ENCODE measurements at regions not wholly inside any gene's neighbourhood (a gene's known extent, or its start where the extent isn't known, plus 50 kb on each side); places are given as distances from the start of the nearest gene placed in this dataset.

- no peak for DNase-seq (ENCODE audit: insufficient read length, low spot score, missing footprints)
- Histone ChIP-seq H3K9me3 (ENCODE audit: low read depth, low read length) (no peaks in the 10 kb centered on the region), H4K20me1 (ENCODE audit: insufficient read depth, low read length) (no peaks in the 10 kb centered on the region), H3K4me2 (ENCODE audit: insufficient read depth, low read length) (no peak overlapping the region), H3K27me3 (ENCODE audit: insufficient read depth, low read length) (no peaks in the 10 kb centered on the region), H2AFZ (ENCODE audit: low read length) (no peak overlapping the region), H3K4me1 (ENCODE audit: insufficient read depth, low read length) (no peaks in the 10 kb centered on the region), H3K79me2 (ENCODE audit: insufficient read depth, low read length) (no peaks in the 10 kb centered on the region), H3K27ac (ENCODE audit: low read depth, low read length) (no peak overlapping the region), H3K36me3 (ENCODE audit: insufficient read depth, low read length) (no peaks in the 10 kb centered on the region), H3K4me3 (ENCODE audit: insufficient read depth, low read length) (no peak overlapping the region)
- TF ChIP-seq CTCF (IDR thresholded peaks at IDR 0.05; ENCODE audit: extremely low read depth, low read depth, low read length), result no peak
Observed at GRCh38 chr21:24023936-24024335, 1583.3 kb downstream of the MRPL39 start.

GRCh38 chr21:24023402-24023801, 1583.9 kb downstream of the MRPL39 start:
- no peak overlapping the region for H3K4me2 ChIP-seq (ENCODE audit: insufficient read depth, low read length)
- H3K36me3 ChIP-seq (ENCODE audit: insufficient read depth, low read length), result no peaks in the 10 kb centered on the region
- H3K27ac ChIP-seq (ENCODE audit: low read depth, low read length), result no peak overlapping the region
- H4K20me1 ChIP-seq (ENCODE audit: insufficient read depth, low read length), result no peaks in the 10 kb centered on the region
- H2AFZ ChIP-seq (ENCODE audit: low read length), result no peak overlapping the region
- H3K27me3 ChIP-seq (ENCODE audit: insufficient read depth, low read length), result no peaks in the 10 kb centered on the region
- H3K79me2 ChIP-seq (ENCODE audit: insufficient read depth, low read length), result no peaks in the 10 kb centered on the region
- H3K9me3 ChIP-seq (ENCODE audit: low read depth, low read length), result no peaks in the 10 kb centered on the region
- H3K4me1 ChIP-seq (ENCODE audit: insufficient read depth, low read length), result no peaks in the 10 kb centered on the region
- no peak for TF ChIP-seq CTCF (IDR thresholded peaks at IDR 0.05; ENCODE audit: extremely low read depth, low read depth, low read length)
- no peak overlapping the region for H3K4me3 ChIP-seq (ENCODE audit: insufficient read depth, low read length)
- no peak for DNase-seq (ENCODE audit: insufficient read length, low spot score, missing footprints)

GRCh38 chr21:24014381-24014780, 1592.9 kb downstream of the MRPL39 start:
- H3K27me3 ChIP-seq (ENCODE audit: insufficient read depth, low read length), result no peaks in the 10 kb centered on the region
- no peak overlapping the region for H3K4me2 ChIP-seq (ENCODE audit: insufficient read depth, low read length)
- TF ChIP-seq CTCF (IDR thresholded peaks at IDR 0.05; ENCODE audit: extremely low read depth, low read depth, low read length), result no peak
- no peaks in the 10 kb centered on the region for H3K4me1 ChIP-seq (ENCODE audit: insufficient read depth, low read length)
- H4K20me1 ChIP-seq (ENCODE audit: insufficient read depth, low read length), result no peaks in the 10 kb centered on the region
- H3K27ac ChIP-seq (ENCODE audit: low read depth, low read length), result no peak overlapping the region
- no peak overlapping the region for H2AFZ ChIP-seq (ENCODE audit: low read length)
- no peaks in the 10 kb centered on the region for H3K36me3 ChIP-seq (ENCODE audit: insufficient read depth, low read length)
- H3K79me2 ChIP-seq (ENCODE audit: insufficient read depth, low read length), result no peaks in the 10 kb centered on the region
- H3K4me3 ChIP-seq (ENCODE audit: insufficient read depth, low read length), result no peak overlapping the region
- H3K9me3 ChIP-seq (ENCODE audit: low read depth, low read length), result no peaks in the 10 kb centered on the region
- no peak for DNase-seq (ENCODE audit: insufficient read length, low spot score, missing footprints)

GRCh38 chr21:24011087-24011486, 1596.2 kb downstream of the MRPL39 start:
- H3K36me3 ChIP-seq (ENCODE audit: insufficient read depth, low read length), result no peaks in the 10 kb centered on the region
- H2AFZ ChIP-seq (ENCODE audit: low read length), result no peak overlapping the region
- no peak overlapping the region for H3K4me3 ChIP-seq (ENCODE audit: insufficient read depth, low read length)
- no peaks in the 10 kb centered on the region for H3K27me3 ChIP-seq (ENCODE audit: insufficient read depth, low read length)
- H3K9me3 ChIP-seq (ENCODE audit: low read depth, low read length), result no peaks in the 10 kb centered on the region
- TF ChIP-seq CTCF (IDR thresholded peaks at IDR 0.05; ENCODE audit: extremely low read depth, low read depth, low read length), result no peak
- no peaks in the 10 kb centered on the region for H4K20me1 ChIP-seq (ENCODE audit: insufficient read depth, low read length)
- H3K4me2 ChIP-seq (ENCODE audit: insufficient read depth, low read length), result no peak overlapping the region
- H3K27ac ChIP-seq (ENCODE audit: low read depth, low read length), result no peak overlapping the region
- no peaks in the 10 kb centered on the region for H3K4me1 ChIP-seq (ENCODE audit: insufficient read depth, low read length)
- H3K79me2 ChIP-seq (ENCODE audit: insufficient read depth, low read length), result no peaks in the 10 kb centered on the region
- DNase-seq (ENCODE audit: insufficient read length, low spot score, missing footprints), result no peak
